ENCODE measurements at regions not wholly inside any gene's neighbourhood (a gene's known extent, or its start where the extent isn't known, plus 50 kb on each side); places are given as distances from the start of the nearest gene placed in this dataset.

GRCh38 chr11:21927628-21928027 is 265.3 kb upstream of the ANO5 start:
- Mint-ChIP-seq H3K9me3 (peaks cover 3% of the 10 kb centered on the region), H3K4me1 (ENCODE audit: low read depth) (no peaks in the 10 kb centered on the region), H3K36me3 (ENCODE audit: low read depth) (no peaks in the 10 kb centered on the region), H3K4me3 (no peak overlapping the region), H3K27ac (no peak overlapping the region), H3K27me3 (no peaks in the 10 kb centered on the region)
- ChIA-PET POLR2A (no interaction called here), CTCF (no interaction called here)
- intact Hi-C loops (cut with DNase I, micrococcal nuclease) = no loop called here
- Histone ChIP-seq H3K9me3 (ENCODE audit: control insufficient read depth in 1 of 2, insufficient read depth in 1 of 2, low read length in 2 of 2) (peaks cover 0 to 3% of the 10 kb centered on the region in 2 experiments), H3K27me3 (ENCODE audit: control insufficient read depth in 1 of 2, insufficient read depth in 2 of 2, low read length in 2 of 2) (no peaks in the 10 kb centered on the region), H3K4me3 (ENCODE audit: low read length) (no peak overlapping the region), H3K27ac (ENCODE audit: low read depth in 1 of 2, low read length in 2 of 2) (no peak overlapping the region), H3K36me3 (ENCODE audit: insufficient read depth, low read length) (no peaks in the 10 kb centered on the region), H3K4me1 (ENCODE audit: insufficient read depth, low read length) (no peaks in the 10 kb centered on the region)
- no peak for TF ChIP-seq CTCF (IDR thresholded peaks at IDR 0.05)
- ATAC-seq (ENCODE audit: poor library complexity) (no peak), DNase-seq (no peak)

GRCh38 chr11:21928847-21929246 is 264.0 kb upstream of the ANO5 start:
- no peaks in the 10 kb centered on the region for H3K27me3 ChIP-seq (ENCODE audit: control insufficient read depth in 1 of 2, insufficient read depth in 2 of 2, low read length in 2 of 2)
- Mint-ChIP-seq H3K4me1 (ENCODE audit: low read depth) (no peaks in the 10 kb centered on the region), H3K27ac (no peak overlapping the region), H3K9me3 (peaks cover 3% of the 10 kb centered on the region), H3K27me3 (no peaks in the 10 kb centered on the region), H3K36me3 (ENCODE audit: low read depth) (no peaks in the 10 kb centered on the region), H3K4me3 (no peak overlapping the region)
- DNase-seq = no peak
- no peaks in the 10 kb centered on the region for H3K36me3 ChIP-seq (ENCODE audit: insufficient read depth, low read length)
- ChIA-PET POLR2A (no interaction called here), CTCF (no interaction called here)
- no peaks in the 10 kb centered on the region for H3K4me1 ChIP-seq (ENCODE audit: insufficient read depth, low read length)
- no peak for ATAC-seq (ENCODE audit: poor library complexity)
- peaks cover 0 to 3% of the 10 kb centered on the region in 2 experiments for H3K9me3 ChIP-seq (ENCODE audit: control insufficient read depth in 1 of 2, insufficient read depth in 1 of 2, low read length in 2 of 2)
- no peak overlapping the region for H3K4me3 ChIP-seq (ENCODE audit: low read length)
- TF ChIP-seq CTCF (IDR thresholded peaks at IDR 0.05) = no peak
- intact Hi-C loops (cut with DNase I, micrococcal nuclease) = no loop called here
- H3K27ac ChIP-seq (ENCODE audit: low read depth in 1 of 2, low read length in 2 of 2) = no peak overlapping the region

GRCh38 chr11:21930408-21930807 is 262.5 kb upstream of the ANO5 start:
- H3K27me3 ChIP-seq (ENCODE audit: control insufficient read depth in 1 of 2, insufficient read depth in 2 of 2, low read length in 2 of 2) = no peaks in the 10 kb centered on the region
- H3K9me3 ChIP-seq (ENCODE audit: control insufficient read depth in 1 of 2, insufficient read depth in 1 of 2, low read length in 2 of 2) = peaks cover 0 to 7% of the 10 kb centered on the region in 2 experiments
- ATAC-seq (ENCODE audit: poor library complexity) = no peak
- Mint-ChIP-seq H3K27ac (no peak overlapping the region), H3K36me3 (ENCODE audit: low read depth) (no peaks in the 10 kb centered on the region), H3K4me3 (no peak overlapping the region), H3K4me1 (ENCODE audit: low read depth) (no peaks in the 10 kb centered on the region), H3K9me3 (peaks cover 3% of the 10 kb centered on the region), H3K27me3 (no peaks in the 10 kb centered on the region)
- no peak overlapping the region for H3K4me3 ChIP-seq (ENCODE audit: low read length)
- no peaks in the 10 kb centered on the region for H3K36me3 ChIP-seq (ENCODE audit: insufficient read depth, low read length)
- no peak for DNase-seq
- H3K27ac ChIP-seq (ENCODE audit: low read depth in 1 of 2, low read length in 2 of 2) = no peak overlapping the region
- ChIA-PET POLR2A (no interaction called here), CTCF (no interaction called here)
- no peaks in the 10 kb centered on the region for H3K4me1 ChIP-seq (ENCODE audit: insufficient read depth, low read length)
- intact Hi-C loops (cut with DNase I, micrococcal nuclease) = no loop called here
- no peak for TF ChIP-seq CTCF (IDR thresholded peaks at IDR 0.05)

Data from CD4-positive, alpha-beta T cell (primary cell).